CD4-positive, alpha-beta T cell treated with Interleukin-1 beta for 1 hour (primary cell): ENCODE measurements at regions not wholly inside any gene's neighbourhood (a gene's known extent, or its start where the extent isn't known, plus 50 kb on each side); places are given as distances from the start of the nearest gene placed in this dataset.

Source experiments
- DNase-seq, 2 donors: peaks; one replicate each; pipeline ENCODE4 v3.0.0-alpha.2; 2020 to 2022

GRCh38 chr15:97114900-97115760, 784.6 kb downstream of the NR2F2 start:
- DNase-seq, result no peak

GRCh38 chr15:97115761-97116070, 785.2 kb downstream of the NR2F2 start:
- DNase-seq, result no peak

- no peak for DNase-seq
Observed at GRCh38 chr15:97124790-97125189, 794.3 kb downstream of the NR2F2 start.

GRCh38 chr15:97126553-97127233, 796.2 kb downstream of the NR2F2 start:
- DNase-seq, result no peak

GRCh38 chr15:97129674-97130073, 799.2 kb downstream of the NR2F2 start:
- no peak for DNase-seq

- DNase-seq, result no peak
Observed at GRCh38 chr15:97140216-97140615, 809.7 kb downstream of the NR2F2 start.

GRCh38 chr15:97141360-97141759, 810.9 kb downstream of the NR2F2 start:
- DNase-seq, result no peak

GRCh38 chr15:97141871-97142270, 811.4 kb downstream of the NR2F2 start:
- no peak for DNase-seq

GRCh38 chr15:97143592-97144376, 813.3 kb downstream of the NR2F2 start:
- DNase-seq, result no peak

- no peak for DNase-seq
Observed at GRCh38 chr15:97144377-97144711, 813.8 kb downstream of the NR2F2 start.

GRCh38 chr15:97146929-97147870, 813.3 kb upstream of the ARRDC4 start:
- no peak for DNase-seq

GRCh38 chr15:97153356-97153965, 807.0 kb upstream of the ARRDC4 start:
- DNase-seq, result no peak

GRCh38 chr15:97156739-97157265, 803.7 kb upstream of the ARRDC4 start:
- DNase-seq, result no peak

- no peak for DNase-seq
Observed at GRCh38 chr15:97162805-97163495, 797.6 kb upstream of the ARRDC4 start.

- DNase-seq, result no peak
Observed at GRCh38 chr15:97165205-97165604, 795.3 kb upstream of the ARRDC4 start.

- DNase-seq, result no peak
Observed at GRCh38 chr15:97168704-97169475, 791.6 kb upstream of the ARRDC4 start.

GRCh38 chr15:97171556-97171955, 788.9 kb upstream of the ARRDC4 start:
- DNase-seq, result no peak

- no peak for DNase-seq
Observed at GRCh38 chr15:97174886-97175540, 785.5 kb upstream of the ARRDC4 start.

- no peak for DNase-seq
Observed at GRCh38 chr15:97177151-97177577, 783.3 kb upstream of the ARRDC4 start.

- no peak for DNase-seq
Observed at GRCh38 chr15:97182581-97182980, 777.9 kb upstream of the ARRDC4 start.
